Mammary epithelial cell (primary cell): ENCODE measurements at regions not wholly inside any gene's neighbourhood (a gene's known extent, or its start where the extent isn't known, plus 50 kb on each side); places are given as distances from the start of the nearest gene placed in this dataset.

ENCODE experiments used
- CTCF ChIP-seq, 2 donors: IDR thresholded peaks in 1 of 2; conservative IDR thresholded peaks in 1 of 2; 2 replicates each; pipeline ENCODE4 v1.5.1; 2011 to 2012; ENCODE audit warnings: inconsistent platforms in 2 of 2, low read length in 2 of 2, mild to moderate bottlenecking in 2 of 2, control low read depth in 1 of 2, low read depth in 1 of 2; ENCODE audit not compliant: insufficient read depth in 1 of 2; ENCODE audit errors: extremely low read depth in 1 of 2
- EZH2 ChIP-seq: IDR thresholded peaks from 2 replicates; pipeline ENCODE4 v1.6.1; 2012; ENCODE audit warnings: low read length, inconsistent platforms, borderline replicate concordance

DNA sequence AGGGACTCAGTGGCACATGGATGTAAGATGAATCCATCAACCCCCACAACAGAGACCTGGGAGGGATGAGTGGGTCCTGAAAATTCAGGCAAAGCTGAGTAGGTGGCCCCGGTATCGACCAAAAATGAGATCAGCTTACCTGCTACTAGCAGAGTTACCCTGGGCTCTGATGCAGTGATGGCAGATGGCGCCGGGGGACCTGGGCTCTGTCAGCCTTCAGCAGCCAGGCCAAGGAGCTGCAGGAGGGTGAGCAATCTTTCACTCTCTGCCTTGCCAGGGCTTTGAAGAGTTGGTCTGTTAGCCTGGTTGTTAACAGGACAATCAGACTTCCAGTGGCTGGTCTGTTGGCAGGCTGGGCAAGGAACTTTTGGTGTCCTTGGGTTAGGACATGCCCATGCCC, 1054.8 kb downstream of the SI start:
- no peak for TF ChIP-seq CTCF (conservative IDR thresholded peaks at IDR 0.05 in 1 of 2, IDR thresholded peaks at IDR 0.05 in 1 of 2; ENCODE audit: extremely low read depth in 1 of 2, insufficient read depth in 1 of 2, low read depth in 1 of 2, low read length in 2 of 2)
- TF ChIP-seq EZH2 = no peak
